ENCODE measurements at regions not wholly inside any gene's neighbourhood (a gene's known extent, or its start where the extent isn't known, plus 50 kb on each side); places are given as distances from the start of the nearest gene placed in this dataset.

DNA sequence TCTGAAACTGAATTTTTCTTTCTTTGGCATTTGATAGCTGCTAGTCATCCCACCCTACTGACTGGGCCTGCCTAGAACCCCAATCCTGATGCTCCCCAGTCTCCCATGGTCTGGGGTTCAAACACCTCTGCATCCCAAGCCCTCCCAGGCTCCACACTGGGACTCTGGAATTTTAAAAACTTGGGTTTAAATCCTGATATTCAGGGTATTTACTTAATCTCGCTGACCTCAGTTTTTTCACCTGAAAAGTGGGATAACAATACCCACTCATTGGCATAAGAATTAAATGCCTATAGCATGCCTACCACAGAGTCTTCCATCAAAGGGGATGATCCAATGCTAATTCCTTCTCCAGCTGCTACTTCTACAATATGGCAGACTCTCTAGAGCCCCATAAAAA lies 264.4 kb downstream of the NPIPA8 start:
- no peaks in the 10 kb centered on the region for H3K36me3 ChIP-seq (ENCODE audit: control insufficient read depth, insufficient read depth, low read length)
- H3K27ac ChIP-seq (ENCODE audit: low read depth, low read length), result no peak overlapping the region

DNA sequence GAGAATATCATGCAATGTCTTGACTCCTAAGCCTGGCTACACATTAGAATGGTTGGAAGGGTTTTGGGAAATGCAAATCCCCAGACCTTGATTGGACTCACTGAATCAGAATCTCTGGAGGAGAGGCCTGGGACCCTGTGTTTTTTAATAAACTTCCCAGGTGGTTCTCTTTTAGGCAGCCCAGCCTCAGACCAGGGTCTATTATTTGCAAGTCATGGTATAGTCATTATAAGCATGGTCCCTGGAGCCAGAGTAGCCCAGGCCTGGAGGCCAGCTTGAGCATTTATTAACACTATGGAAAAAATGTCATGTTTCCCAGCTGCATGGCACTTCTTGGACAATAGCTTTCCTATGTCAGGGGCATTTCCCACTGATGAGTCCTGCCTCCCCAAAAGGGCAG lies 266.9 kb downstream of the NPIPA8 start:
- Histone ChIP-seq H3K4me3 (ENCODE audit: low read length) (no peak overlapping the region), H3K9ac (ENCODE audit: low read length) (no peak overlapping the region), H3K4me1 (ENCODE audit: control insufficient read depth, insufficient read depth, low read length) (no peaks in the 10 kb centered on the region), H3K27me3 (ENCODE audit: control insufficient read depth, insufficient read depth, low read length) (no peaks in the 10 kb centered on the region), H3K36me3 (ENCODE audit: control insufficient read depth, insufficient read depth, low read length) (no peaks in the 10 kb centered on the region), H3K27ac (ENCODE audit: low read depth, low read length) (no peak overlapping the region)

More for the DNA sequence above, 264.4 kb downstream of the NPIPA8 start:
- Histone ChIP-seq H3K4me3 (ENCODE audit: low read length) (no peak overlapping the region), H3K9ac (ENCODE audit: low read length) (no peak overlapping the region), H3K27me3 (ENCODE audit: control insufficient read depth, insufficient read depth, low read length) (no peaks in the 10 kb centered on the region), H3K4me1 (ENCODE audit: control insufficient read depth, insufficient read depth, low read length) (no peaks in the 10 kb centered on the region)

DNA sequence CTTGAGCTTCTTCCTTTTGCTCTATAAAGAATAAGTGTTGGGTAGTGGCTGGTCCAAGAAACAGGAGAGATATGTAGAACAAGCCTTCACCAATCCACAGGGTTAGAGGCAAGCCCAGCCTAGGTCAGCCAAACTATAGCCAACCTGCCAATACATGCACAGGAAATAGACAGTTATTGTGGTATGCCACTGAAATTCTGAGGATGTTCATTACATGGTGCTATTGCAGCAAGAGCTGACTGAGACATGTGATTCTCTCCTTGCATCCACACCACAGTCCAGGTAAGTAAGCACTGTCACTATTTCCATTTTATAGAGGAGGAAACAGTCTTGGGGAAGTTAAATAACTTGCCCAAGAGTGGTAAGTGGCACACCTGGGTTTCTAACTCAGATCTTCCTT lies 268.1 kb downstream of the NPIPA8 start:
- Histone ChIP-seq H3K27me3 (ENCODE audit: control insufficient read depth, insufficient read depth, low read length) (no peaks in the 10 kb centered on the region), H3K36me3 (ENCODE audit: control insufficient read depth, insufficient read depth, low read length) (no peaks in the 10 kb centered on the region), H3K9ac (ENCODE audit: low read length) (no peak overlapping the region), H3K4me3 (ENCODE audit: low read length) (no peak overlapping the region), H3K27ac (ENCODE audit: low read depth, low read length) (no peak overlapping the region), H3K4me1 (ENCODE audit: control insufficient read depth, insufficient read depth, low read length) (no peaks in the 10 kb centered on the region)

DNA sequence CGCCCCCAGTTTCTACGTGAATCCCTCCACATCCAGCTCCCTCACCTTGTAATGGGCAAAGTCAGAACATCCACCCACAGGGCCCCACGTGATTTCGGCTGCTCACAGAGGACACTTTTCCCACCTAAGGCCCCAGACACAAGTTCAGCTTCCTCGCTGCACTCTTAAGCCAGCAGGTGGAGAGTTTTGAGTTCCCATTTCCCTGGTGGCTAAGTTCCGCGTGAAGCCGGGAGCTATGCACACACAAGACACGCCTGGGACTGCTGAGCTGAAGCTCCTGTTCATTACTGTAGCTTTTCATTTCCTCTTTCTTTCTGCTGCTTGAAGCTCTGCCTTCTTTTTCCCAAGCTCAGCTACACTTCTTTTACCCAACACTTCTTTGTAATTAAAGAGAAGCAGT lies 273.8 kb downstream of the NPIPA8 start:
- Histone ChIP-seq H3K36me3 (ENCODE audit: control insufficient read depth, insufficient read depth, low read length) (no peaks in the 10 kb centered on the region), H3K27me3 (ENCODE audit: control insufficient read depth, insufficient read depth, low read length) (no peaks in the 10 kb centered on the region), H3K27ac (ENCODE audit: low read depth, low read length) (no peak overlapping the region), H3K4me1 (ENCODE audit: control insufficient read depth, insufficient read depth, low read length) (no peaks in the 10 kb centered on the region), H3K4me3 (ENCODE audit: low read length) (no peak overlapping the region), H3K9ac (ENCODE audit: low read length) (no peak overlapping the region)

GRCh38 chr16:18060351-18060750 lies 276.2 kb downstream of the NPIPA8 start:
- H3K4me1 ChIP-seq (ENCODE audit: control insufficient read depth, insufficient read depth, low read length), result no peaks in the 10 kb centered on the region
- H3K4me3 ChIP-seq (ENCODE audit: low read length), result no peak overlapping the region
- no peaks in the 10 kb centered on the region for H3K36me3 ChIP-seq (ENCODE audit: control insufficient read depth, insufficient read depth, low read length)
- no peak overlapping the region for H3K27ac ChIP-seq (ENCODE audit: low read depth, low read length)
- H3K9ac ChIP-seq (ENCODE audit: low read length), result no peak overlapping the region
- H3K27me3 ChIP-seq (ENCODE audit: control insufficient read depth, insufficient read depth, low read length), result no peaks in the 10 kb centered on the region

GRCh38 chr16:18059577-18059976 lies 277.0 kb downstream of the NPIPA8 start:
- H3K36me3 ChIP-seq (ENCODE audit: control insufficient read depth, insufficient read depth, low read length), result no peaks in the 10 kb centered on the region
- no peaks in the 10 kb centered on the region for H3K27me3 ChIP-seq (ENCODE audit: control insufficient read depth, insufficient read depth, low read length)
- no peak overlapping the region for H3K4me3 ChIP-seq (ENCODE audit: low read length)
- no peak overlapping the region for H3K27ac ChIP-seq (ENCODE audit: low read depth, low read length)
- no peaks in the 10 kb centered on the region for H3K4me1 ChIP-seq (ENCODE audit: control insufficient read depth, insufficient read depth, low read length)
- no peak overlapping the region for H3K9ac ChIP-seq (ENCODE audit: low read length)

- Histone ChIP-seq H3K36me3 (ENCODE audit: control insufficient read depth, insufficient read depth, low read length) (no peaks in the 10 kb centered on the region), H3K4me1 (ENCODE audit: control insufficient read depth, insufficient read depth, low read length) (no peaks in the 10 kb centered on the region), H3K27ac (ENCODE audit: low read depth, low read length) (no peak overlapping the region), H3K9ac (ENCODE audit: low read length) (no peak overlapping the region), H3K27me3 (ENCODE audit: control insufficient read depth, insufficient read depth, low read length) (no peaks in the 10 kb centered on the region), H3K4me3 (ENCODE audit: low read length) (no peak overlapping the region)
Measured at GRCh38 chr16:18059089-18059488, 277.4 kb downstream of the NPIPA8 start.

DNA sequence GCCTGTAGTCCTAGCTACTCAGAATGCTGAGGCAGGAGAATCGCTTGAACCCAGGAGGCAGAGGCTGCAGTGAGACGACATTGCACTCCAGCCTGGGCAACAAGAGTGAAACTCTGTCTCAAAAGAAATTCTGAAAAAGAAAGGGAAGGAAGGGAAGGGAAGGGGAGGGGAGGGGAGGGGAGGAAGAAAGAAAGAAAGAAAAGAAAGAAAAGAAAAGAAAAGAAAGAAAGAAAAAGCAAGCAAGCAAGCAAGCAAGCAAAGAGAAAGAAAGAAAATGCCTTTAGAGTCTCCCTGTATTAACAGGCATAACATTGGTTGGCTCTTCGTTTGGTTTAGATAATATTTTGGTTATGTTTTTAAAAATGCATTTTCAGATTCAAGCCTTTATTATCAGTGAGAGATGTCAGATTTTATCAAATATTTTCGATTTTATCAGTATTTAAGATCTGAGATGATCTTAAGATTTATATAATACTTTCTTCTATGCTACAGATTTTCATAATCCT lies 281.1 kb downstream of the NPIPA8 start:
- Histone ChIP-seq H3K36me3 (ENCODE audit: control insufficient read depth, insufficient read depth, low read length) (no peaks in the 10 kb centered on the region), H3K4me3 (ENCODE audit: low read length) (no peak overlapping the region), H3K27me3 (ENCODE audit: control insufficient read depth, insufficient read depth, low read length) (no peaks in the 10 kb centered on the region), H3K9ac (ENCODE audit: low read length) (no peak overlapping the region), H3K27ac (ENCODE audit: low read depth, low read length) (no peak overlapping the region), H3K4me1 (ENCODE audit: control insufficient read depth, insufficient read depth, low read length) (no peaks in the 10 kb centered on the region)

DNA sequence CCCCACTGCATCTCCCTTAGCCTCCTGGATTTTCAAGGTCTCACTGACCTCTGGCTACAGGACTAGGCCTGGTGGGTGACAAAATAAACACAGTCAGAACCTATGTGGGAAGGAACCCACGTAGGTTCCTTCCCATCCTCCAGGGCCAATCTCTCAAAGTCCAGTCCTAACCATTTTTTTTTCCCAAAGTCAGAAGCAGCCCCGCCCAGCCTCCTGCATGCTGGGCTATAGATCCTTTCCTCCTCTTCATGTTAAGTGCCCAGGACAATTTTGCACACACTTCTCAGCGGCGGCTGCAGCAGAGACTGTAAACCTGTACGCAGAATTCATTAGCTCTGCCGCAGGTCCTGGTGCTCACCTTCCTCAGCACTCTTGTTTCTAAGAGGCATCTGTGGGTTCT lies 285.8 kb downstream of the NPIPA8 start:
- Histone ChIP-seq H3K4me1 (ENCODE audit: control insufficient read depth, insufficient read depth, low read length) (no peaks in the 10 kb centered on the region), H3K9ac (ENCODE audit: low read length) (no peak overlapping the region), H3K27ac (ENCODE audit: low read depth, low read length) (no peak overlapping the region), H3K4me3 (ENCODE audit: low read length) (no peak overlapping the region), H3K27me3 (ENCODE audit: control insufficient read depth, insufficient read depth, low read length) (no peaks in the 10 kb centered on the region), H3K36me3 (ENCODE audit: control insufficient read depth, insufficient read depth, low read length) (no peaks in the 10 kb centered on the region)

- no peak overlapping the region for H3K9ac ChIP-seq (ENCODE audit: low read length)
- no peaks in the 10 kb centered on the region for H3K4me1 ChIP-seq (ENCODE audit: control insufficient read depth, insufficient read depth, low read length)
- H3K27me3 ChIP-seq (ENCODE audit: control insufficient read depth, insufficient read depth, low read length), result no peaks in the 10 kb centered on the region
- no peak overlapping the region for H3K4me3 ChIP-seq (ENCODE audit: low read length)
- no peak overlapping the region for H3K27ac ChIP-seq (ENCODE audit: low read depth, low read length)
- H3K36me3 ChIP-seq (ENCODE audit: control insufficient read depth, insufficient read depth, low read length), result no peaks in the 10 kb centered on the region
Measured at GRCh38 chr16:18050234-18050633, 286.3 kb downstream of the NPIPA8 start.

DNA sequence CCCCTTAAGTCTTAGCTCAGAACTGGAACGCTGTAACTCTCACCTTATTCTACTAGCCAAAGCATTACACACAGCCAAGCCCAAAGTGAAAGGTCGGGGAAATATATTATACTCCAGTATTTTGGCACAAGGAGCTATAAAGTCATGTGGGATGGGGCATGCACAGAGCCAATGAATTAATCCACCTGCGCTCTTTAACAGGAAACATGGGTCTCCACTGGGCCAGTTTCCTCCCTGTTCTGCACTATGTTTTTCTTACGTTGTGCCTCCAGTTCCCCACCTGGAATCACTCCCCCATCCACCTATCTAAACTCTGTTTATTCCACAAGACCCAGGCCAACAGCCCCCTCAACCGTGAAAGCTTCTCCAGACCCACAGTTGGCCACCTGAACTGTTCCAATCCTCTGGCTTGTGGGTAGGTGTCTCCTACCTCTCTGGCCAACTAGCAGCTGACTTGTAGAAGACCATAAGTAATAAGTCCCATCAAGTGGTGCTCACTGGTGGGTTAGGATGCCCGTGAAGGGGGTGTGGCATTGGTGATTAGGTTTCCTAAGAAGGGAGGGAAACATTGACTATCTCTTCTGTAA lies 286.9 kb downstream of the NPIPA8 start:
- no peaks in the 10 kb centered on the region for H3K4me1 ChIP-seq (ENCODE audit: control insufficient read depth, insufficient read depth, low read length)
- no peak overlapping the region for H3K27ac ChIP-seq (ENCODE audit: low read depth, low read length)
- H3K9ac ChIP-seq (ENCODE audit: low read length), result no peak overlapping the region
- no peaks in the 10 kb centered on the region for H3K27me3 ChIP-seq (ENCODE audit: control insufficient read depth, insufficient read depth, low read length)
- no peak overlapping the region for H3K4me3 ChIP-seq (ENCODE audit: low read length)
- H3K36me3 ChIP-seq (ENCODE audit: control insufficient read depth, insufficient read depth, low read length), result no peaks in the 10 kb centered on the region

DNA sequence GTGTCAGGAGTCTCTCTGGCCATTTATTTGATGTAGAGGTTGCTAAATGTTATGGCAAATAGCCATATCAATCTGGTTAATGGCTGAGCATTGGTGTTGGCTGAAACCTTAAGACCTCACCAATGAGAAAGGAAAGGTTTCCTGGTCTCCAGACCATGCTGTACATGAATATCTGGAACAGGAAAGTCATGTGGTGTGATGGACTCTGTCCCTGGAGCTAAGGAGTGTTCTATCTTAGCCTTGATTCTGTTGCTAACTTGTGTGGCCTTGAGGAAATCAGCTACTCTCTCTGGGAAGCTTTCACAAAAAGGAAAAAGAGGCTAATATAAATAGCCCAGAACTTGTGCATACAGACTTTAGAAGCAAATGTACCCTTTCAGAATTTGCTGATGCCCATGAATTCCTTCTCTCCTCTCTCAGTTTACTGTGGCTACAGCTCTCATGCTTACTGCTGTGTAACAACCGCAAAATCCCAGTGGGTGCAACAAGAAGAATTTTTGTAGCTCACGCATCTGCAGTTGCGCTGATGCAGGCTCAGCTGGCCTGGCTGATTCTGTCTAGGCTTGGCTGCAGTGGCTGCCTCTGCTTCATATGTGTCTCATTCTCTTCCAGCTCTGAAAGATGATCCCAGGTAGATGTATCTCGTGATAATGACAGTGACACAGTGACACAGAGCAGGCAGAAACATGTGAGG lies 287.5 kb downstream of the NPIPA8 start:
- H3K27me3 ChIP-seq (ENCODE audit: control insufficient read depth, insufficient read depth, low read length), result no peaks in the 10 kb centered on the region
- H3K4me3 ChIP-seq (ENCODE audit: low read length), result no peak overlapping the region
- H3K9ac ChIP-seq (ENCODE audit: low read length), result no peak overlapping the region
- H3K27ac ChIP-seq (ENCODE audit: low read depth, low read length), result no peak overlapping the region
- no peaks in the 10 kb centered on the region for H3K4me1 ChIP-seq (ENCODE audit: control insufficient read depth, insufficient read depth, low read length)
- no peaks in the 10 kb centered on the region for H3K36me3 ChIP-seq (ENCODE audit: control insufficient read depth, insufficient read depth, low read length)

- Histone ChIP-seq H3K27me3 (ENCODE audit: control insufficient read depth, insufficient read depth, low read length) (no peaks in the 10 kb centered on the region), H3K27ac (ENCODE audit: low read depth, low read length) (no peak overlapping the region), H3K4me1 (ENCODE audit: control insufficient read depth, insufficient read depth, low read length) (no peaks in the 10 kb centered on the region), H3K4me3 (ENCODE audit: low read length) (no peak overlapping the region), H3K36me3 (ENCODE audit: control insufficient read depth, insufficient read depth, low read length) (no peaks in the 10 kb centered on the region), H3K9ac (ENCODE audit: low read length) (no peak overlapping the region)
Measured at GRCh38 chr16:18047761-18048160, 288.8 kb downstream of the NPIPA8 start.
